ENCODE measurements at regions not wholly inside any gene's neighbourhood (a gene's known extent, or its start where the extent isn't known, plus 50 kb on each side); places are given as distances from the start of the nearest gene placed in this dataset.

DNA sequence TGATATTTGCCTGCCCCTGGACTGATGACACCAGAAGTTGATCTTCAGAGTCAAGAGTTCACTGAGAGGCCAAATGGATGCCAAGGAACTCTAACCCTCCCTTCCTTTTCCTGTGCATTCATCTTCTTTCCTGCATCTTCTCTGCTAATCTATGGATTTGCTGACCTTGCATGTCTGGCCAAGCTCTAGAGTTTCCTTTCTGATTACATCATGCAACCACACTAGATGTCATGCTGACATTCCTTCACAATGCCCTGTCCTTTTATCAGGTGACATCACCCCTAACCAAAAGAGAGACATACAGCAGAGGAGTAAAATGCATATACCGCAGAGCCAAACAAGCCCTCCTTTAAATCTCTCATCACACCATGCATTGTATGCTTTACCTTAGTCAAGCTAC lies 487.6 kb downstream of the TFAP2A start:
- TF ChIP-seq CTCF (IDR thresholded peaks at IDR 0.05) (no peak), REST (IDR thresholded peaks at IDR 0.05; ENCODE audit: insufficient read depth in 1 of 2, low read depth in 2 of 2, low read length in 1 of 2) (no peak), POLR2AphosphoS5 (IDR thresholded peaks at IDR 0.05; ENCODE audit: low read depth, low read length) (no peak), TCF7L2 (IDR thresholded peaks at IDR 0.05; ENCODE audit: low read depth, low read length) (no peak), SIN3A (IDR thresholded peaks at IDR 0.05; ENCODE audit: borderline replicate concordance, insufficient read depth, low read depth, low read length) (no peak)

All from Panc1 (cell line).